HPDE6-E6E7 (cell line): ENCODE measurements at regions not wholly inside any gene's neighbourhood (a gene's known extent, or its start where the extent isn't known, plus 50 kb on each side); places are given as distances from the start of the nearest gene placed in this dataset.
"Not testable (repeated sequence)": the region's sequence is repeated elsewhere in the genome, so short reads cannot be mapped to it uniquely, and the experiment has no call there.

Source experiments
- DNase-seq: peaks from one replicate; pipeline ENCODE4 v3.0.0; 2011; ENCODE audit warnings: missing footprints; ENCODE audit errors: extremely low spot score

GRCh38 chr6:67879928-67880327 is 755.2 kb upstream of the ADGRB3 start:
- DNase-seq: not testable (repeated sequence)

- not testable (repeated sequence) for DNase-seq
These were observed 755.8 kb upstream of the ADGRB3 start for GRCh38 chr6:67879105-67879904.

- not testable (repeated sequence) for DNase-seq
These were observed 756.9 kb upstream of the ADGRB3 start for GRCh38 chr6:67878216-67878615.

GRCh38 chr6:67877288-67877687 is 757.8 kb upstream of the ADGRB3 start:
- DNase-seq: no peak

- no peak for DNase-seq
These were observed 759.2 kb upstream of the ADGRB3 start for GRCh38 chr6:67875877-67876383.

GRCh38 chr6:67870321-67870720 is 764.8 kb upstream of the ADGRB3 start:
- no peak for DNase-seq

GRCh38 chr6:67863346-67863745 is 771.7 kb upstream of the ADGRB3 start:
- no peak for DNase-seq

- DNase-seq: no peak
These were observed 781.0 kb upstream of the ADGRB3 start for GRCh38 chr6:67854098-67854497.

- DNase-seq: no peak
These were observed 795.3 kb upstream of the ADGRB3 start for GRCh38 chr6:67839818-67840217.

- no peak for DNase-seq
These were observed 809.7 kb upstream of the ADGRB3 start for GRCh38 chr6:67825201-67825895.

GRCh38 chr6:67818322-67818721 is 816.8 kb upstream of the ADGRB3 start:
- DNase-seq: no peak

GRCh38 chr6:67815623-67816022 is 819.5 kb upstream of the ADGRB3 start:
- no peak for DNase-seq

GRCh38 chr6:67814262-67814661 is 820.8 kb upstream of the ADGRB3 start:
- no peak for DNase-seq

GRCh38 chr6:67812693-67813092 is 822.4 kb upstream of the ADGRB3 start:
- DNase-seq: no peak

- no peak for DNase-seq
These were observed 823.0 kb upstream of the ADGRB3 start for GRCh38 chr6:67812125-67812524.

- no peak for DNase-seq
These were observed 823.6 kb upstream of the ADGRB3 start for GRCh38 chr6:67811239-67812037.

GRCh38 chr6:67804808-67805207 is 830.3 kb upstream of the ADGRB3 start:
- DNase-seq: not testable (repeated sequence)

GRCh38 chr6:67802771-67803170 is 832.3 kb upstream of the ADGRB3 start:
- DNase-seq: no peak

GRCh38 chr6:67792996-67793395 is 842.1 kb upstream of the ADGRB3 start:
- DNase-seq: no peak

GRCh38 chr6:67790569-67790968 is 844.5 kb upstream of the ADGRB3 start:
- DNase-seq: no peak

- not testable (repeated sequence) for DNase-seq
These were observed 848.0 kb upstream of the ADGRB3 start for GRCh38 chr6:67787119-67787518.

GRCh38 chr6:67779876-67780275 is 855.2 kb upstream of the ADGRB3 start:
- DNase-seq: no peak
